Endothelial cell of umbilical vein (primary cell): ENCODE measurements at regions not wholly inside any gene's neighbourhood (a gene's known extent, or its start where the extent isn't known, plus 50 kb on each side); places are given as distances from the start of the nearest gene placed in this dataset.

Source experiments
- EZH2 ChIP-seq: IDR thresholded peaks from 2 replicates; pipeline ENCODE4 v1.6.1; 2012; ENCODE audit warnings: borderline replicate concordance, low read depth, mild to moderate bottlenecking, moderate library complexity, low read length, inconsistent platforms; ENCODE audit not compliant: severe bottlenecking
- FOS ChIP-seq: IDR thresholded peaks from 2 replicates; pipeline ENCODE4 v1.6.1; 2011; ENCODE audit warnings: mild to moderate bottlenecking, low read length, moderate library complexity, borderline replicate concordance; ENCODE audit not compliant: insufficient read depth
- JUN ChIP-seq: IDR thresholded peaks from 2 replicates; pipeline ENCODE4 v1.6.1; 2011; ENCODE audit warnings: borderline replicate concordance, low read depth; ENCODE audit not compliant: insufficient read length, insufficient read depth
- POLR2A ChIP-seq: IDR thresholded peaks from 2 replicates; pipeline ENCODE4 v1.6.1; 2012; ENCODE audit warnings: low read depth, mild to moderate bottlenecking, control low read depth, low read length
- POLR2AphosphoS5 ChIP-seq: IDR thresholded peaks from 2 replicates; pipeline ENCODE4 v1.6.1; 2012; ENCODE audit warnings: low read depth, mild to moderate bottlenecking, control low read depth, low read length, moderate library complexity; ENCODE audit not compliant: insufficient read depth
- TF ChIP-seq, protein P1 (sequence below), 2 donors: IDR thresholded peaks; 1 replicate in 1 of 2; 2 replicates in 1 of 2; pipeline ENCODE4 v1.5.1; 2011; ENCODE audit warnings: low read length in 2 of 2, mild to moderate bottlenecking in 2 of 2, moderate library complexity in 2 of 2, control low read depth in 1 of 2, inconsistent platforms in 1 of 2, low read depth in 1 of 2; ENCODE audit not compliant: insufficient read depth in 1 of 2; ENCODE audit errors: extremely low read depth in 1 of 2
- TF ChIP-seq, protein P2 (sequence below): IDR thresholded peaks from 2 replicates; pipeline ENCODE4 v1.6.1; 2011; ENCODE audit not compliant: insufficient read depth, insufficient read length

DNA sequence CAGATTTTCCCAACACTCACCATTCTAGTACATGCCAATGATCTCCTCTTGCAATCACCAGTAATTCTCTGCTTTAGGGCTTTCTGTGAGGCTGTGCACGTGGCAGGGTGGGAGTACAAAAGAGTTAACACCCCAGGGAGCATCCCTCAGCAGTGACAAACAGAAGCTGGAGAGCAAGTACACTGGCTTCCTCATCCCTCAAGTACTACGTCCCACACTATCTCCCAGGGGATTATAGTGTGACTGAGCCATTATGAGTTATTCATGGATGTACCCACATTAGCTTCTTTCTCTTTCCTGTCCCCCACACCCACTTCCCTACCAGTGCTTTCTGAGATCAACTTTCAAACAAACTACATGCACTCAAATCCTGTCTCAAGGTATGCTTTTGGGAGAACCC lies 1216.5 kb upstream of the AUTS2 start:
- TF ChIP-seq POLR2AphosphoS5 = no peak
- TF ChIP-seq, protein P1, sequence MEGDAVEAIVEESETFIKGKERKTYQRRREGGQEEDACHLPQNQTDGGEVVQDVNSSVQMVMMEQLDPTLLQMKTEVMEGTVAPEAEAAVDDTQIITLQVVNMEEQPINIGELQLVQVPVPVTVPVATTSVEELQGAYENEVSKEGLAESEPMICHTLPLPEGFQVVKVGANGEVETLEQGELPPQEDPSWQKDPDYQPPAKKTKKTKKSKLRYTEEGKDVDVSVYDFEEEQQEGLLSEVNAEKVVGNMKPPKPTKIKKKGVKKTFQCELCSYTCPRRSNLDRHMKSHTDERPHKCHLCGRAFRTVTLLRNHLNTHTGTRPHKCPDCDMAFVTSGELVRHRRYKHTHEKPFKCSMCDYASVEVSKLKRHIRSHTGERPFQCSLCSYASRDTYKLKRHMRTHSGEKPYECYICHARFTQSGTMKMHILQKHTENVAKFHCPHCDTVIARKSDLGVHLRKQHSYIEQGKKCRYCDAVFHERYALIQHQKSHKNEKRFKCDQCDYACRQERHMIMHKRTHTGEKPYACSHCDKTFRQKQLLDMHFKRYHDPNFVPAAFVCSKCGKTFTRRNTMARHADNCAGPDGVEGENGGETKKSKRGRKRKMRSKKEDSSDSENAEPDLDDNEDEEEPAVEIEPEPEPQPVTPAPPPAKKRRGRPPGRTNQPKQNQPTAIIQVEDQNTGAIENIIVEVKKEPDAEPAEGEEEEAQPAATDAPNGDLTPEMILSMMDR (IDR thresholded peaks at IDR 0.05; ENCODE audit: extremely low read depth in 1 of 2, insufficient read depth in 1 of 2, low read depth in 1 of 2, low read length in 2 of 2) = no peak
- TF ChIP-seq, protein P2, sequence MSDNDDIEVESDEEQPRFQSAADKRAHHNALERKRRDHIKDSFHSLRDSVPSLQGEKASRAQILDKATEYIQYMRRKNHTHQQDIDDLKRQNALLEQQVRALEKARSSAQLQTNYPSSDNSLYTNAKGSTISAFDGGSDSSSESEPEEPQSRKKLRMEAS = no peak
- TF ChIP-seq EZH2 = no peak
- TF ChIP-seq POLR2A = no peak
- TF ChIP-seq JUN = no peak
- TF ChIP-seq FOS = no peak
